SK-N-SH (cell line): ENCODE measurements at regions not wholly inside any gene's neighbourhood (a gene's known extent, or its start where the extent isn't known, plus 50 kb on each side); places are given as distances from the start of the nearest gene placed in this dataset.

Experiments used
- CTCF ChIA-PET: fragments of 300-600, 350-600 bp; formaldehyde crosslinking; extraction: SDS; loops from one replicate; lab custom pipeline; 2021; lab: Yijun Ruan, JAX
- POLR2A ChIA-PET: fragments of 350-600 bp; sonication (Branson Sonifier 250); formaldehyde crosslinking; extraction: SDS; loops from one replicate; lab custom pipeline; 2020; ENCODE audit warnings: antibody characterized with exemption, inconsistent platforms; lab: Yijun Ruan, JAX
- DNase-seq: peaks from one replicate; pipeline ENCODE4 v3.0.0; 2012
- H2AFZ ChIP-seq: fragments of 200-600 bp; sonication (generic); 2 replicates; pipeline ENCODE4 v1.8.1; 2016; ENCODE audit warnings: antibody characterized with exemption, mild to moderate bottlenecking, low read depth
- H3F3A ChIP-seq: fragments of 200-600 bp; sonication (generic); replicated peaks from 2 replicates; pipeline ENCODE3; 2016; ENCODE audit warnings: antibody characterized with exemption, mild to moderate bottlenecking; ENCODE audit not compliant: insufficient read depth
- H3K27ac ChIP-seq, 2 experiments: fragments of 200-500 bp in 1 of 2; fragments of 200-600 bp in 1 of 2; sonication (Bioruptor generic) in 1 of 2; sonication (generic), shearing (Covaris generic) in 1 of 2; 2 replicates each; pipeline versions ENCODE4 v1.5.1 to v1.6.1; 2014 to 2016; ENCODE audit warnings: low read depth in 2 of 2, inconsistent platforms in 1 of 2, low read length in 1 of 2, mild to moderate bottlenecking in 1 of 2, mixed read lengths in 1 of 2
- H3K27me3 ChIP-seq: fragments of 200-600 bp; sonication (generic), shearing (Covaris generic); 2 replicates; pipeline ENCODE4 v1.6.1; 2016; ENCODE audit warnings: mixed run types; ENCODE audit not compliant: insufficient read depth
- H3K36me3 ChIP-seq, 2 experiments: fragments of 200-500 bp in 1 of 2; fragments of 200-600 bp in 1 of 2; sonication (Bioruptor generic) in 1 of 2; sonication (generic) in 1 of 2; replicated peaks in 1 of 2; 2 replicates each; pipeline versions ENCODE3 to v1.5.1; 2014 to 2016; ENCODE audit warnings: low read length in 1 of 2, mild to moderate bottlenecking in 1 of 2; ENCODE audit not compliant: insufficient read depth in 2 of 2, control insufficient read depth in 1 of 2
- H3K4me1 ChIP-seq, 2 experiments: fragments of 200-500 bp in 1 of 2; fragments of 200-600 bp in 1 of 2; sonication (Bioruptor generic) in 1 of 2; sonication (generic), shearing (Covaris generic) in 1 of 2; 2 replicates each; pipeline versions ENCODE4 v1.5.1 to v1.6.1; 2014 to 2016; ENCODE audit warnings: low read depth in 1 of 2, low read length in 1 of 2, mixed run types in 1 of 2; ENCODE audit not compliant: insufficient read depth in 2 of 2, control insufficient read depth in 1 of 2
- H3K4me2 ChIP-seq: fragments of 200-600 bp; sonication (generic), shearing (Covaris generic); 2 replicates; pipeline ENCODE4 v1.6.1; 2017; ENCODE audit warnings: mixed run types
- H3K4me3 ChIP-seq, 2 experiments: fragments of 200-500 bp in 1 of 2; fragments of 200-600 bp in 1 of 2; sonication (Bioruptor generic) in 1 of 2; sonication (generic), shearing (Covaris generic) in 1 of 2; 2 replicates each; pipeline versions ENCODE4 v1.5.1 to v1.8.1; 2014 to 2016; ENCODE audit warnings: low read depth in 2 of 2, inconsistent platforms in 1 of 2, low read length in 1 of 2, mild to moderate bottlenecking in 1 of 2, mixed read lengths in 1 of 2, moderate library complexity in 1 of 2
- H3K79me2 ChIP-seq: fragments of 200-600 bp; sonication (generic); 2 replicates; pipeline ENCODE4 v1.8.1; 2017; ENCODE audit warnings: mild to moderate bottlenecking; ENCODE audit not compliant: insufficient read depth
- H3K9ac ChIP-seq: fragments of 200-600 bp; sonication (generic); 2 replicates; pipeline ENCODE4 v1.6.1; 2017; ENCODE audit warnings: mixed run types
- H3K9me2 ChIP-seq: fragments of 200-600 bp; sonication (generic); 2 replicates; pipeline ENCODE4 v1.6.1; 2017; ENCODE audit warnings: mixed run types
- H3K9me3 ChIP-seq: fragments of 200-600 bp; sonication (generic); 2 replicates; pipeline ENCODE4 v1.6.1; 2017; ENCODE audit warnings: mixed run types, mild to moderate bottlenecking, moderate library complexity
- H4K20me1 ChIP-seq: fragments of 200-600 bp; sonication (generic); 2 replicates; pipeline ENCODE4 v1.6.1; 2017; ENCODE audit warnings: mild to moderate bottlenecking, mixed run types; ENCODE audit not compliant: insufficient read depth
- CTCF ChIP-seq: fragments of 200-600 bp; sonication (generic); IDR thresholded peaks from 2 replicates; pipeline ENCODE4 v1.6.1; 2017; ENCODE audit warnings: antibody characterized with exemption, mild to moderate bottlenecking, moderate library complexity
- EP300 ChIP-seq, 2 experiments: IDR thresholded peaks; 2 replicates each; pipeline versions ENCODE4 v1.4.0 to v1.6.1; 2012; ENCODE audit warnings: borderline replicate concordance in 1 of 2, low read depth in 1 of 2, low read length in 1 of 2
- FOXM1 ChIP-seq: IDR thresholded peaks from 2 replicates; pipeline ENCODE4 v1.4.0; 2012; ENCODE audit warnings: low read depth, mild to moderate bottlenecking
- GABPA ChIP-seq: IDR thresholded peaks from 2 replicates; pipeline ENCODE4 v1.4.0; 2012; ENCODE audit warnings: low read depth, mild to moderate bottlenecking
- IRF3 ChIP-seq: fragments of 150-350 bp; IDR thresholded peaks from 2 replicates; pipeline ENCODE4 v1.6.1; 2016; ENCODE audit warnings: mild to moderate bottlenecking, low read depth, low read length
- JUND ChIP-seq: IDR thresholded peaks from 2 replicates; pipeline ENCODE4 v1.4.0; 2012
- MAX ChIP-seq: IDR thresholded peaks from 2 replicates; pipeline ENCODE4 v1.4.0; 2012; ENCODE audit warnings: low read depth
- POLR2AphosphoS5 ChIP-seq: IDR thresholded peaks from 2 replicates; pipeline ENCODE4 v1.6.1; 2012; ENCODE audit warnings: low read depth, low read length
- REST ChIP-seq: IDR thresholded peaks from 2 replicates; pipeline ENCODE4 v1.6.1; 2012; ENCODE audit warnings: mild to moderate bottlenecking, low read depth, low read length, moderate library complexity
- RFX5 ChIP-seq: IDR thresholded peaks from 2 replicates; pipeline ENCODE4 v1.6.1; 2012; ENCODE audit warnings: mild to moderate bottlenecking, improper control_type of control experiment, low read length
- YY1 ChIP-seq: IDR thresholded peaks from 2 replicates; pipeline ENCODE4 v1.4.0; 2012; ENCODE audit warnings: low read depth, mild to moderate bottlenecking
- ZBTB33 ChIP-seq: IDR thresholded peaks from 2 replicates; pipeline ENCODE4 v1.4.0; 2012; ENCODE audit warnings: low read depth, borderline replicate concordance
- WGBS: methylation state at CpG from one replicate; pipeline ENCODE4 v1.1.6; 2017; ENCODE audit warnings: low lambda C conversion rate; 5-methylcytosine and 5-hydroxymethylcytosine counted together

GRCh38 chr5:60295423-60295822 is 401.9 kb upstream of the PDE4D start (continued):
- TF ChIP-seq CTCF, result peak; percentile 68
- no peak for TF ChIP-seq FOXM1
- no peak for TF ChIP-seq POLR2AphosphoS5
- TF ChIP-seq RFX5, result no peak
- no peak for TF ChIP-seq GABPA
- TF ChIP-seq REST, result no peak

- Histone ChIP-seq H3K4me3 (no peak overlapping the region), H3K9me3 (no peaks in the 10 kb centered on the region), H3K9me2 (no peaks in the 10 kb centered on the region), H3K36me3 (no peaks in the 10 kb centered on the region), H3K9ac (no peak overlapping the region), H2AFZ (no peak overlapping the region), H3K27ac (no peak overlapping the region), H3K4me2 (no peak overlapping the region), H3K79me2 (no peaks in the 10 kb centered on the region), H4K20me1 (no peaks in the 10 kb centered on the region), H3K27me3 (no peaks in the 10 kb centered on the region), H3K4me1 (peaks cover 0 to 7% of the 10 kb centered on the region in 2 experiments; a peak in 1 of 4 replicates)
- ChIA-PET POLR2A (no interaction called here), CTCF (interaction anchor here (2.8 to 3.9 kb wide), 2 partner anchors 89 to 483 kb away, joined by 16 to 36 read pairs; no protein-coding TSS in a partner anchor)
- WGBS, result 61% methylated on average over 2 of the region's 2 CpGs
- DNase-seq, result no peak
- TF ChIP-seq YY1 (no peak), MAX (no peak), CTCF (no peak), IRF3 (no peak), JUND (no peak), ZBTB33 (no peak), EP300 (IDR thresholded peaks at IDR 0.05; ENCODE audit: borderline replicate concordance in 1 of 2, low read depth in 1 of 2, low read length in 1 of 2) (no peak)
- TF ChIP-seq, all 33 proteins: peak for 0
- H3F3A ChIP-seq, result no peaks in the 10 kb centered on the region
These were observed 400.0 kb upstream of the PDE4D start for GRCh38 chr5:60293518-60293917.
